Gastrocnemius medialis (tissue), 4 donors: ENCODE measurements at regions not wholly inside any gene's neighbourhood (a gene's known extent, or its start where the extent isn't known, plus 50 kb on each side); places are given as distances from the start of the nearest gene placed in this dataset.

Experiments used
- POLR2A ChIP-seq, 2 donors: fragments of 450-650 bp; IDR thresholded peaks; one replicate each; pipeline ENCODE4 v1.6.1; 2017; ENCODE audit warnings: antibody characterized with exemption in 2 of 2, mild to moderate bottlenecking in 2 of 2, moderate library complexity in 2 of 2
- TF ChIP-seq, protein P1 (sequence below), 5 experiments: fragments of 450-650 bp in 3 of 5; fragments of 200-600 bp in 2 of 5; sonication (generic) in 2 of 5; IDR thresholded peaks in 4 of 5; conservative IDR thresholded peaks in 1 of 5; 1 replicate in 4 of 5; 2 replicates in 1 of 5; pipeline ENCODE4 v1.5.1; 2016 to 2019; ENCODE audit warnings: antibody characterized with exemption in 5 of 5, mild to moderate bottlenecking in 3 of 5, moderate library complexity in 3 of 5

DNA sequence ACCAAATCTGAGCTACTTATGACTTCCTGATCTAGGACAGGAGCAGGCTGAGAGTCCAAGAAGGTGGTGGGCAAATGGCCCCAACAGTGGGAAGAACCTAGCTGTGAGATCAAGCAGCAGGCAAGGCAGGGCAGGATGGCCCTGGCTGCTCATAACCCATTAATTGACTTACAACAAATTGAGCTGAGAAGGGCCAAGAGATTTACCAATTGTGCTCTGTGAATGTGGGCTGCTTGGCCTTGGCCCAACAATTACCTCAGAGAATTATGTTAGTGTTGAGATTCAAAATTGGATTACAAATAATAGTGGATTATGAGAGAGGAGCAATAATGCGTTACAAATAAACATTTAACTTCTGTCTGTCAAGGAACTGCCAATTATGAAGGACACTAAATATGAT lies 956.5 kb downstream of the KCNMA1 start:
- TF ChIP-seq, protein P1, sequence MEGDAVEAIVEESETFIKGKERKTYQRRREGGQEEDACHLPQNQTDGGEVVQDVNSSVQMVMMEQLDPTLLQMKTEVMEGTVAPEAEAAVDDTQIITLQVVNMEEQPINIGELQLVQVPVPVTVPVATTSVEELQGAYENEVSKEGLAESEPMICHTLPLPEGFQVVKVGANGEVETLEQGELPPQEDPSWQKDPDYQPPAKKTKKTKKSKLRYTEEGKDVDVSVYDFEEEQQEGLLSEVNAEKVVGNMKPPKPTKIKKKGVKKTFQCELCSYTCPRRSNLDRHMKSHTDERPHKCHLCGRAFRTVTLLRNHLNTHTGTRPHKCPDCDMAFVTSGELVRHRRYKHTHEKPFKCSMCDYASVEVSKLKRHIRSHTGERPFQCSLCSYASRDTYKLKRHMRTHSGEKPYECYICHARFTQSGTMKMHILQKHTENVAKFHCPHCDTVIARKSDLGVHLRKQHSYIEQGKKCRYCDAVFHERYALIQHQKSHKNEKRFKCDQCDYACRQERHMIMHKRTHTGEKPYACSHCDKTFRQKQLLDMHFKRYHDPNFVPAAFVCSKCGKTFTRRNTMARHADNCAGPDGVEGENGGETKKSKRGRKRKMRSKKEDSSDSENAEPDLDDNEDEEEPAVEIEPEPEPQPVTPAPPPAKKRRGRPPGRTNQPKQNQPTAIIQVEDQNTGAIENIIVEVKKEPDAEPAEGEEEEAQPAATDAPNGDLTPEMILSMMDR (IDR thresholded peaks at IDR 0.05 in 4 of 5, conservative IDR thresholded peaks at IDR 0.05 in 1 of 5): no peak
- no peak for TF ChIP-seq POLR2A (IDR thresholded peaks at IDR 0.05)
